ENCODE measurements at regions not wholly inside any gene's neighbourhood (a gene's known extent, or its start where the extent isn't known, plus 50 kb on each side); places are given as distances from the start of the nearest gene placed in this dataset.
"Not testable (repeated sequence)": the region's sequence is repeated elsewhere in the genome, so short reads cannot be mapped to it uniquely, and the experiment has no call there.

- no peak for DNase-seq
These were observed 385.6 kb downstream of the PTPRU start for GRCh38 chr1:29621826-29622435.

- no peak for DNase-seq
These were observed 384.3 kb downstream of the PTPRU start for GRCh38 chr1:29620631-29621030.

GRCh38 chr1:29607236-29607635 is 370.9 kb downstream of the PTPRU start:
- peak in 1 of 2 experiments; percentile 0 for DNase-seq

- DNase-seq = not testable (repeated sequence)
These were observed 368.5 kb downstream of the PTPRU start for GRCh38 chr1:29604796-29605195.

GRCh38 chr1:29603622-29604021 is 367.3 kb downstream of the PTPRU start:
- no peak for DNase-seq

GRCh38 chr1:29602203-29602602 is 365.9 kb downstream of the PTPRU start:
- DNase-seq = no peak

GRCh38 chr1:29601021-29601420 is 364.7 kb downstream of the PTPRU start:
- no peak for DNase-seq

- no peak for DNase-seq
These were observed 363.5 kb downstream of the PTPRU start for GRCh38 chr1:29599826-29600225.

GRCh38 chr1:29599071-29599470 is 362.7 kb downstream of the PTPRU start:
- DNase-seq = no peak

GRCh38 chr1:29597861-29598260 is 361.5 kb downstream of the PTPRU start:
- no peak for DNase-seq

GRCh38 chr1:29593601-29594382 is 357.5 kb downstream of the PTPRU start:
- DNase-seq = no peak

GRCh38 chr1:29592731-29593130 is 356.4 kb downstream of the PTPRU start:
- DNase-seq = no peak

GRCh38 chr1:29592261-29592615 is 355.9 kb downstream of the PTPRU start:
- DNase-seq = no peak

- no peak for DNase-seq
These were observed 355.4 kb downstream of the PTPRU start for GRCh38 chr1:29591601-29592260.

GRCh38 chr1:29590583-29591565 is 354.6 kb downstream of the PTPRU start:
- DNase-seq = no peak

- DNase-seq = not testable (repeated sequence)
These were observed 353.4 kb downstream of the PTPRU start for GRCh38 chr1:29589716-29590115.

- DNase-seq = no peak
These were observed 350.8 kb downstream of the PTPRU start for GRCh38 chr1:29586991-29587745.

GRCh38 chr1:29586215-29586614 is 349.9 kb downstream of the PTPRU start:
- no peak for DNase-seq

GRCh38 chr1:29585656-29586055 is 349.3 kb downstream of the PTPRU start:
- DNase-seq = no peak

GRCh38 chr1:29585201-29585600 is 348.9 kb downstream of the PTPRU start:
- no peak for DNase-seq

- no peak for DNase-seq
These were observed 348.5 kb downstream of the PTPRU start for GRCh38 chr1:29584776-29585175.

- DNase-seq = no peak
These were observed 348.0 kb downstream of the PTPRU start for GRCh38 chr1:29584362-29584761.
